HG03432 (cell line): ENCODE measurements at regions not wholly inside any gene's neighbourhood (a gene's known extent, or its start where the extent isn't known, plus 50 kb on each side); places are given as distances from the start of the nearest gene placed in this dataset.
"Not testable (repeated sequence)": the region's sequence is repeated elsewhere in the genome, so short reads cannot be mapped to it uniquely, and the experiment has no call there.

ENCODE experiments used
- ATAC-seq: cut with Tn5 transposase; IDR thresholded peaks from one replicate; pipeline ENCODE4 v1.9.1; 2021; ENCODE audit warnings: mild to moderate bottlenecking, moderate library complexity; ENCODE audit not compliant: unreplicated experiment

GRCh38 chr6:44038543-44039065 is 88.6 kb downstream of the MRPL14 start:
- ATAC-seq, result no peak

- ATAC-seq, result no peak
Observed at GRCh38 chr6:44037847-44038542, 89.3 kb downstream of the MRPL14 start.

GRCh38 chr6:44037276-44037675 is 90.0 kb downstream of the MRPL14 start:
- not testable (repeated sequence) for ATAC-seq

GRCh38 chr6:44036699-44037101 is 90.6 kb downstream of the MRPL14 start:
- ATAC-seq, result no peak

- no peak for ATAC-seq
Observed at GRCh38 chr6:44036196-44036595, 91.1 kb downstream of the MRPL14 start.

GRCh38 chr6:44035621-44036020 is 91.6 kb downstream of the MRPL14 start:
- ATAC-seq, result no peak

GRCh38 chr6:44034931-44035345 is 92.3 kb downstream of the MRPL14 start:
- no peak for ATAC-seq

- ATAC-seq, result no peak
Observed at GRCh38 chr6:44034391-44034861, 92.8 kb downstream of the MRPL14 start.

GRCh38 chr6:44030812-44031454 is 96.3 kb downstream of the MRPL14 start:
- no peak for ATAC-seq

- ATAC-seq, result no peak
Observed at GRCh38 chr6:44029444-44030185, 97.6 kb downstream of the MRPL14 start.

GRCh38 chr6:44028789-44029310 is 98.4 kb downstream of the MRPL14 start:
- no peak for ATAC-seq

GRCh38 chr6:44025226-44025625 is 102.0 kb downstream of the MRPL14 start:
- no peak for ATAC-seq

- no peak for ATAC-seq
Observed at GRCh38 chr6:44024574-44025219, 102.6 kb downstream of the MRPL14 start.

- no peak for ATAC-seq
Observed at GRCh38 chr6:44023586-44024454, 103.4 kb downstream of the MRPL14 start.

GRCh38 chr6:44022671-44023352 is 104.4 kb downstream of the MRPL14 start:
- no peak for ATAC-seq

GRCh38 chr6:44022296-44022661 is 105.0 kb downstream of the MRPL14 start:
- no peak for ATAC-seq

GRCh38 chr6:44021589-44022295 is 105.5 kb downstream of the MRPL14 start:
- ATAC-seq, result no peak

- no peak for ATAC-seq
Observed at GRCh38 chr6:44020664-44021425, 106.4 kb downstream of the MRPL14 start.
